ENCODE measurements at regions not wholly inside any gene's neighbourhood (a gene's known extent, or its start where the extent isn't known, plus 50 kb on each side); places are given as distances from the start of the nearest gene placed in this dataset.

DNA sequence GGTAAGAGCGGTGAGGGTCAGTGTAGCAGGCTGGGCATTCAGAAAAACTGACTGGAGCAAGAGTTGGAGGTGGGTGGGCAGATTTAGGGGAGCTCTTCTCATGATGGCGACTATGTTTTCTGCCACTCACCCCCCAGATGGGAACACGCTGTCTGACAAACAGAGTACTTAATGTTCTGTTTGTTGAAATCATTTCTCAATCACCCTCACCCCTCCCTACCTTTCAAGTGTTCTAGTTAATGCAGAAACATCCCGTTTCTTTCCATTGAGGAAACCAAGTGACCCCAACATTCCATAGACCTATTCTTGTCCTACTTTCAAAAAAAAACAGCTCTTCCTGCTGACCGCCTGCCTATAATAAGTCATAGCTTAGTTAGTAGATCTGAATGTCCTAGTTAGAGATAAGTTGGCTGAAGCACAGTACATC is 132.5 kb upstream of the NEDD9 start:
- H3K9me3 ChIP-seq (ENCODE audit: insufficient read depth, low read length, severe bottlenecking) = peaks cover 6% of the 10 kb centered on the region
- no peaks in the 10 kb centered on the region for H3K36me3 ChIP-seq (ENCODE audit: insufficient read depth, low read length)
- DNase-seq (no peak), ATAC-seq (ENCODE audit: insufficient read depth, low read depth) (no peak)
- no peak for TF ChIP-seq EZH2 (IDR thresholded peaks at IDR 0.05; ENCODE audit: borderline replicate concordance, low read depth, low read length, severe bottlenecking)
- TF ChIP-seq, protein P1, sequence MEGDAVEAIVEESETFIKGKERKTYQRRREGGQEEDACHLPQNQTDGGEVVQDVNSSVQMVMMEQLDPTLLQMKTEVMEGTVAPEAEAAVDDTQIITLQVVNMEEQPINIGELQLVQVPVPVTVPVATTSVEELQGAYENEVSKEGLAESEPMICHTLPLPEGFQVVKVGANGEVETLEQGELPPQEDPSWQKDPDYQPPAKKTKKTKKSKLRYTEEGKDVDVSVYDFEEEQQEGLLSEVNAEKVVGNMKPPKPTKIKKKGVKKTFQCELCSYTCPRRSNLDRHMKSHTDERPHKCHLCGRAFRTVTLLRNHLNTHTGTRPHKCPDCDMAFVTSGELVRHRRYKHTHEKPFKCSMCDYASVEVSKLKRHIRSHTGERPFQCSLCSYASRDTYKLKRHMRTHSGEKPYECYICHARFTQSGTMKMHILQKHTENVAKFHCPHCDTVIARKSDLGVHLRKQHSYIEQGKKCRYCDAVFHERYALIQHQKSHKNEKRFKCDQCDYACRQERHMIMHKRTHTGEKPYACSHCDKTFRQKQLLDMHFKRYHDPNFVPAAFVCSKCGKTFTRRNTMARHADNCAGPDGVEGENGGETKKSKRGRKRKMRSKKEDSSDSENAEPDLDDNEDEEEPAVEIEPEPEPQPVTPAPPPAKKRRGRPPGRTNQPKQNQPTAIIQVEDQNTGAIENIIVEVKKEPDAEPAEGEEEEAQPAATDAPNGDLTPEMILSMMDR (IDR thresholded peaks at IDR 0.05; ENCODE audit: borderline replicate concordance, extremely low read depth, low read length, poor library complexity, severe bottlenecking) = no peak
- no peaks in the 10 kb centered on the region for H3K27me3 ChIP-seq (ENCODE audit: insufficient read depth, low read length, poor library complexity)
- no peaks in the 10 kb centered on the region for H3K79me2 ChIP-seq (ENCODE audit: insufficient read depth, low read length)
- no peak overlapping the region for H3K4me2 ChIP-seq (ENCODE audit: insufficient read depth, low read length)
- H3K27ac ChIP-seq (ENCODE audit: low read length) = no peak overlapping the region
- H3K4me1 ChIP-seq (ENCODE audit: insufficient read depth, low read length) = no peaks in the 10 kb centered on the region
- H3K4me3 ChIP-seq (ENCODE audit: low read depth in 1 of 2, low read length in 2 of 2) = no peak overlapping the region
- no peak overlapping the region for H2AFZ ChIP-seq (ENCODE audit: low read depth, low read length)
- no peaks in the 10 kb centered on the region for H4K20me1 ChIP-seq (ENCODE audit: insufficient read depth, low read length)
- H3K9ac ChIP-seq (ENCODE audit: low read depth, low read length) = no peak overlapping the region

DNA sequence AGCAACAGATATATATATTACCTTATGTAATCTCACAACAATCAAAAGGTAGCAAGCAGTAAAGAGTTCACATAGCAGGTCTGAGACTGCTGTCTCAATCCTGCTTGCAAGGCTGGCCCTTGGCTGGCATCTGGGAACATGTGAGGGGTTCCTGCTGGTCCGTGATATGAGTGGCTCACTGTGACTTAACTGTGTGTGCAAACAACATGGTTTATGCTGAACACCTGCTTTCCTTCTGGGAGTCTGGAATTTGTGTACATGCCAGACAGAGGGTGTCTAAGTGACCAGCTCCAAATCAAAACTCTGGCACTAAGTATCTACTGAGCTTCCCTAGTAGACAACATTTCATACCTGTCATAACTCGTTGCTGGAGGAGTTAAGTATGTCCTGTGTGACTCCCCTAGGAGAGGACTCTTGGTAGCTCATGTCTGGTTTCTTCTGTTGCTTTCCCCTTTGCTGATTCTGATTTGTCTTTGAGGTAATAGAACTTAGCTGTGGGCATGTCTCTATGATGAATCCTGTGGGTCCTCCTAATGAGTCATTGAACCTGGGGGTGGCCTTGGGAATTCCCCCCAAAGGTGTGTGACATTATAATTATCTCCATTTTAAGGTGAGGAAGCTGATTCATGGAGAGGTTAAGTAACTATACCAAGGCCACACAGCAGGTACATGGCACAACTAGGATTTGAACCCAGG is 131.6 kb upstream of the NEDD9 start:
- no peak overlapping the region for H3K4me3 ChIP-seq (ENCODE audit: low read depth in 1 of 2, low read length in 2 of 2)
- H4K20me1 ChIP-seq (ENCODE audit: insufficient read depth, low read length) = no peaks in the 10 kb centered on the region
- no peaks in the 10 kb centered on the region for H3K4me1 ChIP-seq (ENCODE audit: insufficient read depth, low read length)
- no peak overlapping the region for H3K27ac ChIP-seq (ENCODE audit: low read length)
- no peak overlapping the region for H3K9ac ChIP-seq (ENCODE audit: low read depth, low read length)
- TF ChIP-seq, protein P1 (IDR thresholded peaks at IDR 0.05; ENCODE audit: borderline replicate concordance, extremely low read depth, low read length, poor library complexity, severe bottlenecking) = no peak
- no peak for TF ChIP-seq EZH2 (IDR thresholded peaks at IDR 0.05; ENCODE audit: borderline replicate concordance, low read depth, low read length, severe bottlenecking)
- no peaks in the 10 kb centered on the region for H3K27me3 ChIP-seq (ENCODE audit: insufficient read depth, low read length, poor library complexity)
- H3K9me3 ChIP-seq (ENCODE audit: insufficient read depth, low read length, severe bottlenecking) = peaks cover 6% of the 10 kb centered on the region
- H3K79me2 ChIP-seq (ENCODE audit: insufficient read depth, low read length) = no peaks in the 10 kb centered on the region
- no peak overlapping the region for H2AFZ ChIP-seq (ENCODE audit: low read depth, low read length)
- no peaks in the 10 kb centered on the region for H3K36me3 ChIP-seq (ENCODE audit: insufficient read depth, low read length)
- no peak for DNase-seq
- no peak for ATAC-seq (ENCODE audit: insufficient read depth, low read depth)
- no peak overlapping the region for H3K4me2 ChIP-seq (ENCODE audit: insufficient read depth, low read length)

DNA sequence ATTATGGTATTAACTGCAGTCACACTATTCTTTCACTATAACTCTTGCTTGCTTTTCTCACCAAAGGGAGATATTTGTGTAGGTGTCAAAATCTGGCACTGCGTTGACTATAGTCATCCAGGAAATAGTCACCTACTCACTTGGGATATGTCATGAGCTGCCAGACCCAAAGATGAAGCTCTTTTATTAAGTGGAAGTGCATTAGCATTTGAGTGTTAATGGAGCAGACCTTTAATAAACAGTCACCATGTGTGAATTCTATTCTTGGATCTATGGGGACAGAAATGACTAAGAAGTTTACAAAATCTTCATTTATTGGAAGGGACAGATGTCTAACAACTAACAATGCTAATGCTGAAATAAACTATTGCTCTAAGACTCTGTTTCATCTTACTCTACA is 130.1 kb upstream of the NEDD9 start:
- Histone ChIP-seq H3K4me2 (ENCODE audit: insufficient read depth, low read length) (no peak overlapping the region), H3K9ac (ENCODE audit: low read depth, low read length) (no peak overlapping the region), H4K20me1 (ENCODE audit: insufficient read depth, low read length) (no peaks in the 10 kb centered on the region), H3K4me1 (ENCODE audit: insufficient read depth, low read length) (no peaks in the 10 kb centered on the region), H3K9me3 (ENCODE audit: insufficient read depth, low read length, severe bottlenecking) (peaks cover 6% of the 10 kb centered on the region), H3K27me3 (ENCODE audit: insufficient read depth, low read length, poor library complexity) (no peaks in the 10 kb centered on the region), H3K36me3 (ENCODE audit: insufficient read depth, low read length) (no peaks in the 10 kb centered on the region), H3K4me3 (ENCODE audit: low read depth in 1 of 2, low read length in 2 of 2) (no peak overlapping the region), H2AFZ (ENCODE audit: low read depth, low read length) (no peak overlapping the region), H3K27ac (ENCODE audit: low read length) (no peak overlapping the region), H3K79me2 (ENCODE audit: insufficient read depth, low read length) (no peaks in the 10 kb centered on the region)
- DNase-seq = no peak
- TF ChIP-seq, protein P1 (IDR thresholded peaks at IDR 0.05; ENCODE audit: borderline replicate concordance, extremely low read depth, low read length, poor library complexity, severe bottlenecking) = no peak
- no peak for TF ChIP-seq EZH2 (IDR thresholded peaks at IDR 0.05; ENCODE audit: borderline replicate concordance, low read depth, low read length, severe bottlenecking)
- no peak for ATAC-seq (ENCODE audit: insufficient read depth, low read depth)
